ENCODE measurements at regions not wholly inside any gene's neighbourhood (a gene's known extent, or its start where the extent isn't known, plus 50 kb on each side); places are given as distances from the start of the nearest gene placed in this dataset.
A peak's percentile ranks its signal among the peaks of the same experiment; 100 is the strongest.

DNA sequence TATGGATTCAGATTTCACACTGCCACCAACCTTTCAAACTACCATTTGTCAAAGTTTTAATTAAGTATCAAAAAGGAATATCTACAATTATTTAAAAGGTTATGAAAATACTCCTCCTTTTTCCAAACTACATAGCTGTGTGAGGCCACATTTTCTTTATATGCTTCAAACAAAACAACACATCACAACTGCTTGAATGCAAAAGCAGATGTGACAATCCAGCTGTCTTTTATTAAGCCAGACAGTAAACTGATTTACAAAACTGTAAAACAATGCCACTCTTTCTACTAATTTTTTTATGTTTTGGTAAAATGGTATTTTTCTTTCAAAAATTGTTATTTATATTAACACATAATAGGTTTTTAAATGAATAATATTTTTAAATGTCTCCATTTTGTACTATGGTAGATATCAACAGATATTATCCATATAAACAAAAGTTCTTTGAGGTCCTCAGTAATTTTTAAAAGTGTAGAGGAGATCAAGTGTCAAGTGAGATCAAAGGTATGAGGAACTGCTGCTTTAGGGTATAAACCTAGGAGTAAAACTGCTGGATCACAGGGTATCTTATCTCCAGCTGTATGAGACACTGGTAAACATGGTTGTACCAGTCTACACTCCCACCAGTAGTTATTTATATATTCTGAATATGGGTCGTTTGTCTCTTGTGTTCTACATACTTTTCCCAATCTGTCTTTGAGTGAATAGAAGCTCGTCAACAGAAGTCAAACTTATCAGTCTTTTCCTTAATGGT, 68.8 kb upstream of the SERTAD2 start:
- no peak overlapping the region for H3K27ac ChIP-seq
- H3K27me3 ChIP-seq, result no peaks in the 10 kb centered on the region
- H3K4me1 ChIP-seq (ENCODE audit: low read depth), result peaks cover 37% of the 10 kb centered on the region
- no peaks in the 10 kb centered on the region for H3K9me3 ChIP-seq (ENCODE audit: low read depth)
- H3K4me3 ChIP-seq, result no peak overlapping the region
- DNase-seq (ENCODE audit: low read depth in 1 of 2, low spot score in 1 of 2), result no peak
- TF ChIP-seq, protein P1, sequence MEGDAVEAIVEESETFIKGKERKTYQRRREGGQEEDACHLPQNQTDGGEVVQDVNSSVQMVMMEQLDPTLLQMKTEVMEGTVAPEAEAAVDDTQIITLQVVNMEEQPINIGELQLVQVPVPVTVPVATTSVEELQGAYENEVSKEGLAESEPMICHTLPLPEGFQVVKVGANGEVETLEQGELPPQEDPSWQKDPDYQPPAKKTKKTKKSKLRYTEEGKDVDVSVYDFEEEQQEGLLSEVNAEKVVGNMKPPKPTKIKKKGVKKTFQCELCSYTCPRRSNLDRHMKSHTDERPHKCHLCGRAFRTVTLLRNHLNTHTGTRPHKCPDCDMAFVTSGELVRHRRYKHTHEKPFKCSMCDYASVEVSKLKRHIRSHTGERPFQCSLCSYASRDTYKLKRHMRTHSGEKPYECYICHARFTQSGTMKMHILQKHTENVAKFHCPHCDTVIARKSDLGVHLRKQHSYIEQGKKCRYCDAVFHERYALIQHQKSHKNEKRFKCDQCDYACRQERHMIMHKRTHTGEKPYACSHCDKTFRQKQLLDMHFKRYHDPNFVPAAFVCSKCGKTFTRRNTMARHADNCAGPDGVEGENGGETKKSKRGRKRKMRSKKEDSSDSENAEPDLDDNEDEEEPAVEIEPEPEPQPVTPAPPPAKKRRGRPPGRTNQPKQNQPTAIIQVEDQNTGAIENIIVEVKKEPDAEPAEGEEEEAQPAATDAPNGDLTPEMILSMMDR (IDR thresholded peaks at IDR 0.05; ENCODE audit: low read depth, low read length), result no peak
- H3K36me3 ChIP-seq, result no peaks in the 10 kb centered on the region

DNA sequence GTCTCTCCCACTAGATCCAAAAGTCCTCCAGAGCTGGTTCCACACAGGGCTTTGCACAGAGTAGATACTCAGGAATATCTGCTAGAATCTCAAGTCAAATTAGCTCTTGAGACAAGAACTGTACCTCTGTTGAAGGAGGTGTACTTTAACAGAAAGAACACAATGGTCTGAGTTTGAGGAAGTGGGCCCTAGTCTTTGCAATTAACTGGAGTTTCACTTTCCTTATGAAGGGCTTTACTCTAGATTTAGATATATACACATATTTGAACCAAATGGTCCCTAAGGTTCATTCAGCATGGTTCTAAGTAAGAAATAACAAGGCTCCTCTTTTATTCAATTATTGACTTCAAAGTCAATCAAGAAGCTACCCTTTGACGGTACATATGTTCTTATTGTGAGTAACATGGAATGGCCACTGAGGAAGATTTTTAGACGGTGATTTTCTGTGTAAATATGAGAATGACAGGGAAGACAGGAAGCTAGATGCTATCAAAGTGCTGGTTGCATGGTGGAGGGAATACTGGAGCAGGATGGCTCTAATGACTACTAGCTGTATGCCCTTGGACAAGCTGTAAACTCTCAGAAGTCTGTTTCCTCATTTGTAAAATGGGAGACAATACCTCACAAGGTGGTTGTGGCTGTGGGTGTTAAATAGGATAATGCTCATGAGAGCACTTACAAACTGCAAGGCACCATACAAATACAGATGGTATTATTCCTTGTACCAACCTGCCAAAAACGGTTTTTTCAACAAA, 73.5 kb upstream of the SERTAD2 start:
- H3K9me3 ChIP-seq (ENCODE audit: low read depth), result no peaks in the 10 kb centered on the region
- H3K36me3 ChIP-seq, result no peaks in the 10 kb centered on the region
- TF ChIP-seq, protein P1 (IDR thresholded peaks at IDR 0.05; ENCODE audit: low read depth, low read length), result no peak
- peaks cover 52% of the 10 kb centered on the region for H3K4me1 ChIP-seq (ENCODE audit: low read depth)
- DNase-seq (ENCODE audit: low read depth in 1 of 2, low spot score in 1 of 2), result no peak
- H3K27me3 ChIP-seq, result no peaks in the 10 kb centered on the region
- no peak overlapping the region for H3K27ac ChIP-seq
- no peak overlapping the region for H3K4me3 ChIP-seq

DNA sequence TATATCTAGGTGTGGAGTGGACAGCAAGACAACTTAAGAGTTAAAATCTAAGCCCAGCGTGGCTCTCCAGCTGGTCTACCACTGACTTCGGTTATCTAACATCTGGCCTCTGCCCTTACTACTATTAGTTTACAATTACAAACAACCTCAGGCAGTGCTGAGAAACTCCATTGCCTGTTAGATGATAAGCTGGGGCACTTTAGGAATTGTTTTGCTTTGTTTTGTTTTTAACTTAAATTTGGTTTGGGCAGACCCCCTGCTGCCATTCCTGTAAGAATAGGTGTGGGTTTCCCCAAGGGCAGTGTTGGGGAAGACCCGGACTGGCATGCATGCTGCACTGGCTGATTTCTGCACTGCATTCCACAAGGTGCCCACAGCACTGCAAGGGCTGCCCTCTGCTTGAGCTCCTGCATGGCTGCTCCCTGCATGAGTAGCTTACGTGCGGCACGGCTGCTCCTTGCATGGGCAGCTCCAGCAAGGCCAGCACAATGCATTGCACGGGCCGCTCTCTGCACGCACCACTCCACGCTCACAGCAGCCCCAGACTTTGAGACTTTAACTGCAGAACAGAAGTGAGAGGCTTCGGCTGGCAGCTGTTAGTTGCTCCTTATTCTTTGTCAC, 74.2 kb upstream of the SERTAD2 start:
- H3K9me3 ChIP-seq (ENCODE audit: low read depth), result no peaks in the 10 kb centered on the region
- no peak overlapping the region for H3K27ac ChIP-seq
- H3K27me3 ChIP-seq, result no peaks in the 10 kb centered on the region
- no peaks in the 10 kb centered on the region for H3K36me3 ChIP-seq
- TF ChIP-seq, protein P1 (IDR thresholded peaks at IDR 0.05; ENCODE audit: low read depth, low read length), result no peak
- H3K4me3 ChIP-seq, result no peak overlapping the region
- peaks cover 47% of the 10 kb centered on the region for H3K4me1 ChIP-seq (ENCODE audit: low read depth)
- DNase-seq (ENCODE audit: low read depth in 1 of 2, low spot score in 1 of 2), result no peak

DNA sequence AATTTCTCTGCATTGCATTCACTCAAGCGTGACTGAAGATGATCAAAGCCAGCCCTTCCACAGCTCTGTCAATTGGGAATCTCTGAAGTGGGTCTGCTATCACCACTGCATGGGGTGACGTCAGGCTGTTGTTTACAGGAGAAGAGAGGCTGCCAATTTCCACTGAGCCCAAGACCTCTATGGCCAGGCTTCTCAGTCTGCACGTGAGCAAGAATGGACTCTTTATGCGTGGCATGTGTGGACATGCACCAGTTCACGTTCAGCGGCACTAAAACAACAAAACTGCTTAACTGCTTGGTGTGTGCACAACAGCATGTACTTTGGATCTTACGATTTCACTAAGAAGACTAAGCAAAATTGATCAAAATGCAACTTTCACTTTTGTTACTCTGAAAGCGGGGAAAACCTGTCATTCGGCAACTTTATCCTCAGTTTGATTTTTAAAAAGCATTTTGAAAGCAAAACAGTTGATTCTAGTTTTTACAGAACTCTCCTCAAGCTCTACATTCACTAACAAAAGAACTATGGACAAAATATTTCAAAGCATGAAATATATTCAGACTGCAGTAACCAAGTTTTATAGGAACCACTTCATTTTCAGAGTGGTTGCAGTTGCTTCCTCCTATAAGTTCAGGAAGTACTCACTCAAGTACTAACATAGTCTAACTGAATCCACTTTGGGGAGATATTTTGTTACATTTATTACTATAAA, 77.0 kb upstream of the SERTAD2 start:
- no peaks in the 10 kb centered on the region for H3K36me3 ChIP-seq
- no peaks in the 10 kb centered on the region for H3K9me3 ChIP-seq (ENCODE audit: low read depth)
- TF ChIP-seq, protein P1 (IDR thresholded peaks at IDR 0.05; ENCODE audit: low read depth, low read length), result no peak
- H3K27me3 ChIP-seq, result no peaks in the 10 kb centered on the region
- peak; percentile 75 to 84 for DNase-seq (ENCODE audit: low read depth in 1 of 2, low spot score in 1 of 2)
- no peak overlapping the region for H3K4me3 ChIP-seq
- peaks cover 45% of the 10 kb centered on the region for H3K4me1 ChIP-seq (ENCODE audit: low read depth)
- H3K27ac ChIP-seq, result peak overlapping the region; percentile 53

DNA sequence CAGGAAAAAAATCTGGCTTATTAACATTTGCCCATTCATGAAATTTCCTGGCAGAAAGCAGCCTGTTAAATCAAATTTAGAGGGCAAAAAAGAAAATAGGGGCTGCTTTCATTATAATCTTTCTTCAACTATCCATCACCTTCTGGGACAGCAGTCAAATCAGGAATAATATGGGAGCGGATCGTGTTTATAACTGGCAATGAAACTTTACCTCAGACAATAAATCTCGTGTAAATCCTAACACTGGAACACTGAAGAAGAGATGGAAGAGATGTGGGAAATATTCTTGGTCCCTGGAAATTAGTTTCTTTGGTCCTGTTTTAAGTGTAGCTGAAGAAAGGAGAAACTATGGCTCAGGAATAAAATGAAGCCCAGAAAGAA, 77.5 kb upstream of the SERTAD2 start:
- DNase-seq (ENCODE audit: low read depth in 1 of 2, low spot score in 1 of 2), result no peak
- no peaks in the 10 kb centered on the region for H3K36me3 ChIP-seq
- H3K27me3 ChIP-seq, result no peaks in the 10 kb centered on the region
- no peak overlapping the region for H3K4me3 ChIP-seq
- peaks cover 43% of the 10 kb centered on the region for H3K4me1 ChIP-seq (ENCODE audit: low read depth)
- no peak overlapping the region for H3K27ac ChIP-seq
- no peaks in the 10 kb centered on the region for H3K9me3 ChIP-seq (ENCODE audit: low read depth)
- TF ChIP-seq, protein P1 (IDR thresholded peaks at IDR 0.05; ENCODE audit: low read depth, low read length), result no peak
